ENCODE measurements at regions not wholly inside any gene's neighbourhood (a gene's known extent, or its start where the extent isn't known, plus 50 kb on each side); places are given as distances from the start of the nearest gene placed in this dataset.

DNA sequence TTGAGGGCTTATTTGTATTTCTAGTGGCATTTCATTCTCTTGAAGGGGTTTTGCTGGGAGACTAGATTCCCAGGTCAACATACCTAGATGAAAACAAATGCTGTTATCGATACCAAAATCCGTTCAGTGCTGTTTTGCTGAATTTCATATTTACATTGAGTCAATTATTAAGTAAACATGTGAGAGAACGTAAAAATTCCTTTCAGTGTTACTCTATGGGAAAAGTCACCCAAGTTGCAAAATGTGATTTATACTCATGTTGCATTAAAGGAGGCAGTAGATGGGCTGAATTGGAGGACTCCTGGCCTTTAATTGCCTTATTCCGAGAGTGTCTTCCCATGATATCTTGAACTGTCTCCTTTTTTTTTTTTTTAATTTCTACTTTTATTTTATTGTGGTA is 1011.3 kb upstream of the NR2F2 start:
- DNase-seq (ENCODE audit: low read depth in 2 of 2): no peak

DNA sequence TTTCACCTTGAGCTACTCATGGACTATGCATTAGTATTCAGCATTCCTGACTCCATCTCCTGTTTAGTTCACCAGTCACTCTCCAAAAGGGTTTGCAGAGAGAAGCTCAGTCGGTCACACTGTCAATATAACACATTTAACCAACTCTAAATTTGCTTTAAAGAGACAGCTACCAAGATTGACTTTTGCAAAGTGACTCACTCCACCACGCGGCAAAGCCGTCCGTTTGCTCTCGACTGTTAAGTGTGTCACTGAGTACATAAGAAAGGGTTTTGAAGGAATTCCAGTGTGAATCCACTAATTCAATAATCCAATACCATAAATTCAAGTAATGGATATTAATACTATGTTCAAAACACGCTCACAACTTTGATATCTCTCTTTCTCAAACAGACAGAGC is 1006.7 kb upstream of the NR2F2 start:
- no peak for DNase-seq (ENCODE audit: low read depth in 2 of 2)

DNA sequence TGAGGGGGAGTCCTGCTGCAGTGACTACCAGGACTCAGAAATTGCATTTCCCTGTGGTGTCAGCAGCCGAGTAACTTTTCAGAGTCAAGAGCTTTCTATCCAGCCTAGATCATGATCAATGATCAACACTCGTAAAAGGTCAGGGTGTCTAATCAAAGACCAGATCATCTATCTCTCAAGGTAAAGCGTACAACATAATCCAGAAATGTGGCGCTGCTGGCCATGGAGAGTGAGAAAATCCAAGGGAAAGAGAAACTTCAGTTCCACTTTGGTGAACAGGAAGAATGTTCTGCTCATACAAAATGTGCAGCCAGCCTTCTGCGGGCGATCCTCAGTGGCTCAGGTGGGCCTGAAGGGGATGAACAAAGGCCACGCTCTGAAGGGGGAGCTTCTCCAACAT is 1005.8 kb upstream of the NR2F2 start:
- DNase-seq (ENCODE audit: low read depth in 2 of 2): no peak

DNA sequence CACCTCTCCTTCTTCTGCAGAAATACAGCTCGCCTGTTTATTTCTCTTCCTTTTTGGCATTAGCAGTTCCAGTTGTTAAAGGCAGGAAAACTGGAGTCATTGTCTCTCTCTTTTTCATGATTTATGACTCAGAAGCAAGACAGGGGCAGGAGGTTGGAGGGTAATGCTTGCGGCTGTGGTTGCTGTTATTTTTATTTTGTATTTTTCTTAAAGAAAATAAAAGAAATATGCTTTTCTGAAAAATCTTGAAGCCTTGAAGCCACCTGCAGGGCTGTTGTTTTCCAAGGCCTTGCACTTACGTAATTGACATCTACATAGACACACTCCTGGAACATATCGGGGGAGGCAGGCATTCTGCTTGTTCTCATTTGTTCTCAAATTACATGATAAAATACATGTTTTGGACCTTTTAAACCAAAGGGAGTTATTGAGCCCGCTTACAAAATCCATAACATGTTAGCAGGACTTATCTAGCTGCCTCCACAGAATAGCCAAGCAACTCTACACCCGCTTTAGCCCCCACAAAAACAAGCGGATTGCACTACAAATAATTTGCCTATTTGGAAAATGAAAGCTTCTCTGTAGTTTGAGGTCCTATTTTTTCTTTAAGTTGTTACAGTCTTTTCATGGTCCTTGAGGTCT is 1004.6 kb upstream of the NR2F2 start:
- no peak for DNase-seq (ENCODE audit: low read depth in 2 of 2)

DNA sequence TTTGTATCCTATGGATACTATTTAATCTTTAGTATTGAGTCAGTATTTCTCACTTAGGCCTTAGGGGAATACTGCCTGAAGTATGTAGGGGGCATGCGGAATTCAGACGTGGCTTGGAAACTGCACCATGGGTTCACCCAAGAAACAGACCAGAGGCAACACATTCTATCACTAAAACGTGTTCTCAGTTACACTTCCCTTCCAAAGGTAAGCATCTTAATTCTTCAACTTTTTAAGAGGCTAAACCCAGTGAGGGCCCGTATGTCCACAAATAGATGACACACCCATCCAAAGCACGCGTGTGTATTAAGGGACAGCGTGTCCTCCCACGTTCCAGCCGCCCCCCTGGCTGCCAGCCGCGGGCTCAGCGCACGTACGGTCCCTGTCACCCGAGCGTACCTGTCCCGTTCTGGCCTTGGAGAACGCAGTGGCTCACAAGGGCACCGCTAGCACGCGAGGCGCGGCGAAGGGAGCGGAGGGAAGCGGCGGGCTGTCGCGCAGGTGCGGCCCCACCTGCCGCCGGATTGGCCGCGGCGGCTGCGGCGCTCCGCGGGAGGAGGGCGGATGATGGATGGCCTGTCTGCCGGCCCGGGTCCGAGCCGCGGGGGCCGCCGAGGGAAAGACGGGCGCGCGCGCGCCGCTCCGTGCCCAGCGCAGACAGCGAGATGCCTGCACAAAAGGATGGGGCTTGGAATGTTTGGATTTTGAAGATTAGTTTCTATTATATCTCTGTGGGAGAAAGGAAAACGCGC is 1003.9 kb upstream of the NR2F2 start:
- DNase-seq (ENCODE audit: low read depth in 2 of 2): no peak

DNA sequence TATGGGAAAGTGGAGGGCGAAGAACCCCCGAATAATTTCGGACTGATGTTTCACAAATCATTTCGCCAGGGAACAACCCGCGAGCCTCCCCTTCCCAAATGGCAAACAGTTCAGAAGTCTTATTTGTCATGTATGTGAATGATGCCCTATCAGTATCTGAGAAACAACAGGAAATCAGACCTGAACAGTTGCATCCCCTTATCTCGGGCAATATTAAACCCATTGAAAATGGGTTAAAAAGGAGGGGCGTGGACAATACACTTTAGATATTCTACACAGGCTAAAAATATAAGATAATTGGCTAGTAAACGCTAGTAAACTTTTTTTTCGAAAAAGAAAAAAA is 1003.3 kb upstream of the NR2F2 start:
- DNase-seq (ENCODE audit: low read depth in 2 of 2): no peak

DNA sequence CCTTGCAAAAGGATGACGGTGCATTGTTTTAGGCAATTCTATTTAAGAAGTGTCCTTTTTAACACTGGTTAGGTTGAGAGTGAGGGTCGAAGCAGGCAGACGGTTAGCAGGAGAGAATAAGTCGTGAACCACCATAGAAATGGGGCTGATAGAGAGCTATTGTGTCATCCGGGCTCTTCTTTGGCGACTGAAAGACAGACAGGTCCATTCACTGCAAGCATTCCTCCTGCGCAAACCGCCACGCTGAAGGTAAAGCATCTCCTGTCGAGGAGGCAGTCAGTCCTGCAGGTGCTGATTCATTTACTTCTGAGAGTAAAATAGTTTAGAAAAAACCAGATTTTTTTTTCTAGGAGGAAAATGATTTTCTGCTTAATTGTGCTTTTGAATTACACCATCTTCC is 1002.8 kb upstream of the NR2F2 start:
- DNase-seq (ENCODE audit: low read depth in 2 of 2): no peak

DNA sequence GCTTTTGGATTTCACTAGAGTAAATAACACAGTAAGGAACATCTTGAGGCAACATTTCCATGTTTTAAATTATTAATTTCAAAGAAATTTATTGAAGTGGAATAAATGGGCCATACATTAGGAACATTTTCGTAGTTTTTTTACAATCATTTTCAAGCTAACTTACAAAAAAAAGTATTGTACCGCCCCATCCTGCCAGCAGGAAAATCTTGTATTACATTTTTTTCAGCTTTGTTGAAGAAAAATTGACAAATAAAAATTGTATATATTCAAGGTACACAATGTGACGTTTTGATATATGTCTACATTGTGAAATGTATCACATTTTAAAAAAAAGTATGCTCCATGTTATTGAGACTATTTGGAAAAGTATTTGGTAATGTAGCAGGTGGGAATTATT is 1001.9 kb upstream of the NR2F2 start:
- no peak for DNase-seq (ENCODE audit: low read depth in 2 of 2)

DNA sequence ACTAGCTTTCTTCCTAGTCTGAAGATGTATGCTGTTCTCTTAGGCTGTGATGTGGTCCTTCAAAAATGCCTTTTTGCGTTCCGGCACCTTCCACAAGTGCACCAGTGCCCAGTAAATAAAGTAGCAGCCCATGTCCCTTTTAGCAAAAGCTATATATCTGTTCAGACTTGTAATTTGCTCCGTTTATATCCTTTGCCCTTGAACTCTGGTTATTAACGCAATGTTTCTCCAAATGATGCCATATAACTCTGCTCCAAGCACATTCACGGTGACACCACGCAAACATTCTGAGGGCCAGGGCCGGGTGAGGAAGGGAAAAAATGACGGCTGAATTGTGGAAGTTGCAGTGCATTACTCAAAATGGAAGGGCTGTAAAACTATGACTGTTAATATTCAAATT is 1001.1 kb upstream of the NR2F2 start:
- DNase-seq (ENCODE audit: low read depth in 2 of 2): no peak

DNA sequence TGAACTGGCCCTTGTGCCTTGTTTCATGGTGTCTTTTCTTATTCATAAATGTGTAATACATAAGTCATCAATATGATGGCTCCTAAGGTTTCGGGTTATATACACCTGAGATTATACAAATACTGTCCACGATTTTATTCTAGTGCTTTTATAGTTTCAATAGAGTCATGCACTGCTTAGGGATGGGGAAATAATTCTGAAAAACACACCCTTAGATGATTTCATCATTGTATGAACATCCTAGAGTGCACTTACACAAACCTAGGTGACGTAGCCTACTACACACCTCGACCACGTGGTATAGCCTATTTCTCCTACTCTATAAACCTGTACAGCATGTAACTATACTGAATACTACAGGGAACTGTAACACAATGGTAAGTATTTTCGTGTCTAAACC is 988.8 kb upstream of the NR2F2 start:
- DNase-seq (ENCODE audit: low read depth in 2 of 2): no peak

DNA sequence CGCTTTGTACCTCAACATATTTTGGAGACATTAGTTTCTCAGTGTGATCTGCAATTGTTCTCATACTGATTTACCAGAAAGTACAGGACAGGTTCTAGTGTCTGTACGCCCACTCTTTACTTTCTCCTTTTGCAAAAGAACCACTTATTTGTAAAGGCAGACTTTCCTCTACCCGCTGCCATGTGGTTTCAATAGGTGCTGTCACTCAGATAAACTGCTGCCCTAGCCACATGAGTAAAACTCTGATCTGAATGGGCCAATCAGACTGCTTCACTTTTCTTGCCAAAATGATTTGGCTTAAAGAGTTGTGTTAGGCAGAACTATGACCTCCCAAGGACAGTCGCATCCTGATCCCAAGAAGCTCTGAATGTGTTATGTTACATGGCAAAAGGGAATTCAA is 984.6 kb upstream of the NR2F2 start:
- DNase-seq (ENCODE audit: low read depth in 2 of 2): no peak

DNA sequence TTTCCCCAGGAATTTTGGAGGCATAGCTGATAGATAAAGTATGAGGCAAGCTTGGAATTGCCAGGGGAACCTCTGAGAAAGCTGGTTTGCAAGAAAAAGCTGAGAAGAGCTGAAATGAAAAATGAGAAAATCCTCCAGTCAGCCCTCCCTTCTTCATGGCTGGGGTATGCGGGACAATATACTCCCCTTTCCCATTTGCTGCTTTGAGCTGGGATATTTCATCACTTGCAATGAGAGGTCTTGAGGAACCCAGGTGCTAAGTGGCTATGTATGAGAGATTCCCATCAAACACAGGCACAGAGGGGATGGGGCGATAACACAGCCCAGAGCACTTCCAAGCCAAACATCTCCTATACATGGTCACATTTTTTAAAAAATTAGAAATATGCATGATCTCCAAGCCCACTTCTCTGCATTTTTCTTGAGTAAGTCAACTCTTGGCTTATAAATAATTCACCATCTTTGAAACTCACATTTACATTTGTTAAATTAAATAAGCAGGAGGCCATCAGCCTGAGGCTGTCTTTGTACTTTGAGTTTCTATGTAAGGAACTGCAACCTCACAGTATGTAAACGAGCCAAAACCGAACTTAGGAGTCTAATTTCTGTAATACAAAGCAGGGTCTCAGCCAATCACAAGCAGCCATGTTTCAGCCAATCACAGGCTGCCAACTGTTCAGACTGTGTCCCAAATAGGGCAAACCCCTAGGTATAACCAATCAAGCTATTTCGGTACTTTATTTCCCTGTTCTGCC is 983.6 kb upstream of the NR2F2 start:
- peak; percentile 9 to 17 for DNase-seq (ENCODE audit: low read depth in 2 of 2)

DNA sequence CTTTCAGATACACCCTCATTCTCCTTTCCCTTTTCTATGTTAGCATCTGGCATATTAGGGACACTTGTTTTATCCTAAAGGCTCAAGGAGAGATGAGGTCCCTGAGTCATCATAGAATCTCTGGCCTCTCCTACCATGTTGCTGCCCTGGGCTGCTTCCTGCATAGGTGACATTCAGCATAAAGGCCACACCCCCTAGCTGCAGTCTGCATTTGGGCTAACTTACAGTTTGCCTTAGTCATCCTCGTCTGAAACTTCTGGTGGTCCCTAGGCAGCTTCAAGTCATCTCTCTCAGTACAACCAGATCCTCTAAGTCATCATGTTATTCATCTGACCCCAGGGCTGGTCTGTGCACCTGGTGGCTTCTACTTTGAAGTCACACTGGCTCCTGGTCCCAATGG is 982.7 kb upstream of the NR2F2 start:
- no peak for DNase-seq (ENCODE audit: low read depth in 2 of 2)

DNA sequence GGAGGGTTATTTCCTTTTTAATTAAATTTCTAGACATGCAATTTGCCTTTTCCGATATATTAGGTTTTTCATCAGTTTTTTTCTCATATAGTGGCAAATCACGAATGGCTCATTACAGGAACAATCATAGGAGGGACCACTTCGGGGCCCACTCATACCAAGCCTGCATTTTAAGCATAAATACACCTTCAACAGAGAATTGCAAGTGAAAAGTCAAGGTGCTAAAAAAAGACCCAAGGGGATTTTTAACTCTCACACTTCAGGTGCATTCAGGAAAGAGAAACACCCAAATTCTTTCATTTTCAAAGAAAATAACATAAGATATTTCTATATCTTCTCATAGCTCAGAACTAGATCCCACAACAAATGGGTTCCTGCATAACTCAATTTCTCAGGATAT is 979.6 kb upstream of the NR2F2 start:
- no peak for DNase-seq (ENCODE audit: low read depth in 2 of 2)

DNA sequence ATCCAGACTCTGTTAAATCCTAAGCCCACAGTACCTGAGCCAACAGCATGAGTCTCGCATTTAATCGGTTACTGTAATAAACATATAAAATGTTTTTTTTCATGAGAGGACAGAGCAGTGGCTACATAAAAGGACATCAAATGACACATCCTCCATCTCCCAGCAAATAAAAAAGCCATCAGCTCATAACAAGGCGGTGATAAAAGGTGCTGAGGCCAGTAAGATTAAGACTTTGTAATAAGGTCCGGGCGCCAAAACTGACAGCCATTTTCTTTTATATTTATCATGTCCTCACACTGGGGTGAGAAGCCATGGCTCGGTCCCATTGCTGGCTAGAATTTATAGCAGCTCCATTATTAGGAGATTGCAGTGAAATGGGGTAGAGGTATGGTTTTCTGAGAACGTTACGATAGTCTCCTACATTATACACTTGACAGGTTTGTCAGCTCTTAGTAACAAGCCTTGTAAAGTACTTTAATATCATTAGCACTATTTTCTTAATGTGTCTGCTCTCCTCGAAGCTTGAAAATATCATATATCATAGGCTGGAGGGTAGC is 977.8 kb upstream of the NR2F2 start:
- DNase-seq (ENCODE audit: low read depth in 2 of 2): no peak

DNA sequence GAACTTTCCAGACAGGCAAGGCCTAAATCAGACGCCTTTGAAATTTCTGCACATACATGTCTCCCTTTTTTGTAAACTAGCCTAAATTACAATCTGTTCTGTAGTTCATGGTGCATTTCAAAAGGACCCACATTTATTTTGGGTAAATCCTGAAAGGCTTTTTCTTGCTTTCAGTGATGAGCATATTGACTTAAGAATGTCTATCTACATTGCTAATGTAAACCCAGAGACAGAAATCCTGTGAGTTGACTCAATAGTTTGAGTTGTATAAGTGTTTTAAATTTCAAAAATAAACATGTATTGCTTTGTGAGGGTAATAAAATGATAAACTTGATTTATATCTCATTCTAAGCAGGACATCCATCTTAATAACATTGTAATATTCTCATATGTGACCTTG is 977.0 kb upstream of the NR2F2 start:
- DNase-seq (ENCODE audit: low read depth in 2 of 2): no peak

DNA sequence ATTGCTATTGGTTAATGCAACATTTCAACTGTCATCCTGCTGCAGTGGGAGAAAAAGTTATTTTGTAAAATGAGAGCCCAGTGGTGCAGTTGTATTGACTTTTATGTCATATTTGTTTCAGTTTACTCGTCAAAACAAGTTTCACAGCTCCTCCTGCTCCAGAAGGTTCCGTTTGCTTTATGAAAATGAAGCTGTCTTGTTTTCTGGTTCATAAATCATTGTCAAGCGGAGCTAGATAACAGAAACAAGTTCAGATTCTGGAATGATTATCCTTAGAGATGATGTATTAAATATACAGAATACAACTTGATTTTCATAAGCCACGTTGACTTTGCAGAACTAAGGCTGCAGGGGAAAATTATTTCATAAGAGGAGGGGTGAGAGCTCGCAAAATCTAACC is 970.5 kb upstream of the NR2F2 start:
- no peak for DNase-seq (ENCODE audit: low read depth in 2 of 2)

DNA sequence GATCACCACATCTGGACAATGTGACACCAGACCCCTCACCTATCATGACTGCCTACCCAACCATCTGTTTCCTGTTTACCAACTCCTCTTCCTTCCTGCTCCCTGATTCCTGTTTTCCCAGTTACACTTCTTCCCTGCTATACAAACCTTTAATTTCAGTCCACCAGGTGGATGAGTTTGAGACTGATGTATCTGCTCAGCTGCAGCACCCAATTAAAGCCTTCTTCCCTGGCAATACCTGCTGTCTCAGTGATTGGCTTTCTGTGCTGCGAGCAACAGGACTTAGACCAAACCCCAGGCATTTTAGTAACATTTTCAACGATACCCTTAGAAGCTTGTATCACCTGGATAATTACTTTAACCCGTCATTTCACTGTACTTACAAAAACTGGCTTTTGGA is 968.2 kb upstream of the NR2F2 start:
- DNase-seq (ENCODE audit: low read depth in 2 of 2): no peak

DNA sequence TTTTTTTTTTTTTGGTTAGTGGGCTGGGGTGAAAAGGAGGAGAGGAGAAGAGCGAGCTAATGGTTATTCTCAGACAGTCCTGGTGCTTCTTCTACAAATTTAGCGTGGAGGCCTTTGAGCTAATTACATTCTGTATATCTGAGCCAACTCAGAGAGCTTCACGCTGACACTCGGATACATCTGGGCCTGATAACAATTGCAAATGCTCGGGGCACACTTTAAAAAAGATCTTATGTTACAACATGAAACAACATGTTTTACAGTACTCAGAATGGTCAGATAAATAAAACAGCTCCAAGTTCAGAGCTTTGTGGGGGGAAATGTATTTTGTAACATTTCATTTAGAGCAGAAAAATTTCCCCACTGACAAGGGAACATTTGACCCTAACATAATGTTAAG is 966.9 kb upstream of the NR2F2 start:
- DNase-seq (ENCODE audit: low read depth in 2 of 2): no peak

DNA sequence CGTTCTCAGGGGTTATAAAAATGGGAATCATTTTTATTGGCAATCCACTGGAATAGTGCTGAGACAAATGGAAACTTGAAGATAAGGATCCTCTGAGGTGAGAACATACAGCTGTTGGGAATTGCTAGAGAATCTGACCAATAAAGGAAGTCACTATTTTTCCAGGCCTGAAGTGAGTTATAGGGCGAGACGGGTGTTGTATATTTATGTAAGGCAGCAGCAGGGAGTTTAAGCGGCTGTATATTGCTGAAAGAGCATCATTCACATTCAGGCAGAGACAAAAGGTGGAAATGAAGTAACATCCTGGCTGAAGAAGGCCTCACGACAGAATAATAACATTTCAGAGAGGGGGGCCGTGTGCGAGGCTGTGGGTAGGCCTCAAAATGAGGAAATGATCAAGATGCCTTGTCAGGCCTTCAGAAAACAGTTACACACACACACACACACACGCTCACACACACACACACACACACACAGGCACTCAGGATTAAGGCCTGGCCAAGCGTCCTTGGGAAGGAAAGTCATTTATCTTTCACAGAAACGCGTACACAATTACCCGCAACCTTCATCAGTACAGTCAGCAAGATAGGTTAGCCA is 964.9 kb upstream of the NR2F2 start:
- no peak for DNase-seq (ENCODE audit: low read depth in 2 of 2)

DNA sequence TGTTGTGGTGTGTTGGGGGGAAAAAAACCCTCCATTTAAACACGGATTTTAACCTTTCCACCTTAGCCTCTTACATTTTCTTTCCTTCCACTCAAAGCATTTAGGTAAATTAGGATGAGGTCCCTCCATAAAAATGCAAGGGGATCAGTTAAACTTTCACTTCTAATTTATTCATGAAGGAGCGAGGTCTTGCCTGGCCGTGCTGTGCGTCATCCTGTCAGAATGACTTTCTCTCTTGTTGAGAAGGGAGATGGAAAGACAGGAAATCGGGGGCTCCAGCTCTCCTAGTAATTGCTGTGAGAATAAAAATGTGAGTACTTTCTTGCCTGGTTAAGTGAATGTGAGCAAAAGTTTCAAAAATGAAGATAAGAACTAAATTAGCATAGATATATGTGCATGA is 962.3 kb upstream of the NR2F2 start:
- no peak for DNase-seq (ENCODE audit: low read depth in 2 of 2)

DNA sequence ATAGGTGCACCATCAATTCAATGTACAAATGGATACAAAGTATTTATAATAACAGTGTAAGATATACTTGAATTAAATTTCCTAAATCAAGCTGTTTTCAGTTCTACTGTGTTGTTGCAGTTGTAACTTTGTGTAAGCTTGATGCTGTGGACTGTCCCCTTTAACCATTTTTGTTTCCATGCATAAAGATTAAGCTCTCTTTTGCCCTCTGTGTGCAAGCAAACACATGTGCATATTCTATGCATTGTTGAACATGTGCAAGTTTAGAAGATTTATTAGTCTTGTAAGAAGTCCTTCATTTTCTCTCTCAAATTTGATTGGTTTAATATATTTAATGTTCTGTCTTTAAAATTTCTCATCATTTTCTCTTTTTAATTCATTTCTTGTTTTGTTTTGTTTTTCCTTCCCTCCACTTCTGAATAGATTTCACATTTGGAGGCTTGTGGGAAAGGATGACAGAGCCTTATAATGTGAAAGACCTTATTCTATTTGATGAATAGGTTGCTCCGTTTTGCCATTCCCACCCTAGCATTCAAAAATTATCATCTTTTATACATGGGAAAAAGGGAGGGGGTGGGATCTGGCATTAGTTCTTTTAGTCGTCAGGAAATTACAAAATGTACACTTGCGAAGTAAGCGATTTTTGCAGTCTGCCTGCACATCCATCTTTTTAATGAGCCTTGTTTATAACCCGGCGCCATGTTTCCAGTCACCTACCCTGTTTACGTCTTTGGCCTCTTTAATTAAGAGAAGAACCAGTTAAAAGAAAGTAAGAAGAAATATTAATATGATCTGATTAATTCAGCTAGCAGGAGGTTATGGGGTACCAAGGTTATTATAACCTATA is 961.5 kb upstream of the NR2F2 start:
- DNase-seq (ENCODE audit: low read depth in 2 of 2): no peak
